Keratinocyte (primary cell): ENCODE measurements at regions not wholly inside any gene's neighbourhood (a gene's known extent, or its start where the extent isn't known, plus 50 kb on each side); places are given as distances from the start of the nearest gene placed in this dataset.

Source experiments
- EZH2 ChIP-seq: IDR thresholded peaks from one replicate; pipeline ENCODE4 v1.6.1; 2012; ENCODE audit warnings: inconsistent platforms, mild to moderate bottlenecking, low read length, moderate library complexity
- TF ChIP-seq, protein P1 (sequence below), 3 experiments: IDR thresholded peaks in 1 of 3; conservative IDR thresholded peaks in 1 of 3; optimal IDR thresholded peaks in 1 of 3; 2 replicates in 2 of 3; 3 replicates in 1 of 3; pipeline versions ENCODE3 to v1.5.1; 2011; ENCODE audit warnings: low read length in 3 of 3, mild to moderate bottlenecking in 3 of 3, moderate library complexity in 2 of 3, control low read depth in 1 of 3, inconsistent platforms in 1 of 3; ENCODE audit not compliant: insufficient read depth in 2 of 3; ENCODE audit errors: extremely low read depth in 1 of 3

DNA sequence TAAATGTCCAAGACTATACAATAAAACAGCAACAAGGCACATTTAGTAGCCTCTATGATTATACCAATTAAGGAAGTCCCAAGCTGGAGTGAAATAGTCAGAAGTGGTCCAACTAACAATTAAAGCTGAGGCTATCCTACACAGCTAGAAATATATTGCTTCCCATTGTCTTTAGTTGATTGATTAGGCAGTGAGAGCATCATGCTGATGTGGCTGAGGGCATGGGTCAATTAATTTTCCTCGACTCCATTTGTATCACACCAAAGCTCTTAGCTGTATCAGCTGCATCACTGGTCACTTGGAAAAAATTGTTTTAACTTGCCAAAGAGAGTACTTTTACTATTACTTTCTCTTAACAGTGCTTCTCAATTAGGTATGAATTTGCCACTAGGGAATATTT lies 328.7 kb upstream of the NT5E start:
- TF ChIP-seq, protein P1, sequence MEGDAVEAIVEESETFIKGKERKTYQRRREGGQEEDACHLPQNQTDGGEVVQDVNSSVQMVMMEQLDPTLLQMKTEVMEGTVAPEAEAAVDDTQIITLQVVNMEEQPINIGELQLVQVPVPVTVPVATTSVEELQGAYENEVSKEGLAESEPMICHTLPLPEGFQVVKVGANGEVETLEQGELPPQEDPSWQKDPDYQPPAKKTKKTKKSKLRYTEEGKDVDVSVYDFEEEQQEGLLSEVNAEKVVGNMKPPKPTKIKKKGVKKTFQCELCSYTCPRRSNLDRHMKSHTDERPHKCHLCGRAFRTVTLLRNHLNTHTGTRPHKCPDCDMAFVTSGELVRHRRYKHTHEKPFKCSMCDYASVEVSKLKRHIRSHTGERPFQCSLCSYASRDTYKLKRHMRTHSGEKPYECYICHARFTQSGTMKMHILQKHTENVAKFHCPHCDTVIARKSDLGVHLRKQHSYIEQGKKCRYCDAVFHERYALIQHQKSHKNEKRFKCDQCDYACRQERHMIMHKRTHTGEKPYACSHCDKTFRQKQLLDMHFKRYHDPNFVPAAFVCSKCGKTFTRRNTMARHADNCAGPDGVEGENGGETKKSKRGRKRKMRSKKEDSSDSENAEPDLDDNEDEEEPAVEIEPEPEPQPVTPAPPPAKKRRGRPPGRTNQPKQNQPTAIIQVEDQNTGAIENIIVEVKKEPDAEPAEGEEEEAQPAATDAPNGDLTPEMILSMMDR (optimal IDR thresholded peaks at IDR 0.05 in 1 of 3, IDR thresholded peaks at IDR 0.05 in 1 of 3, conservative IDR thresholded peaks at IDR 0.05 in 1 of 3; ENCODE audit: extremely low read depth in 1 of 3, insufficient read depth in 2 of 3, low read length in 3 of 3), result no peak
- TF ChIP-seq EZH2, result no peak
